Upper lobe of right lung (tissue), 1 donor: ENCODE measurements at regions not wholly inside any gene's neighbourhood (a gene's known extent, or its start where the extent isn't known, plus 50 kb on each side); places are given as distances from the start of the nearest gene placed in this dataset.

Experiments
- ATAC-seq: fragments of 200-7000 bp; cut with Tn5 transposase; one replicate; pipeline ENCODE4 v1.9.1; 2020; ENCODE audit warnings: mild to moderate bottlenecking, moderate library complexity
- DNase-seq: peaks from one replicate; pipeline ENCODE4 v3.0.0-alpha.2; 2020
- H3K27ac ChIP-seq: fragments of 200-600 bp; one replicate; pipeline ENCODE4 v1.8.0; 2022
- H3K27me3 ChIP-seq: fragments of 200-600 bp; one replicate; pipeline ENCODE4 v1.8.0; 2022; ENCODE audit warnings: mild to moderate bottlenecking
- H3K36me3 ChIP-seq: fragments of 200-600 bp; one replicate; pipeline ENCODE4 v1.8.0; 2022
- H3K4me1 ChIP-seq: fragments of 200-600 bp; one replicate; pipeline ENCODE4 v1.8.0; 2022
- H3K4me3 ChIP-seq: fragments of 200-600 bp; one replicate; pipeline ENCODE4 v1.8.0; 2022; ENCODE audit warnings: mild to moderate bottlenecking
- H3K9me3 ChIP-seq: fragments of 200-600 bp; one replicate; pipeline ENCODE4 v1.8.0; 2022
- CTCF ChIP-seq: fragments of 200-600 bp; IDR thresholded peaks from one replicate; pipeline ENCODE4 v1.8.0; 2022; ENCODE audit warnings: antibody characterized with exemption
- intact Hi-C: fragments of 100-400 bp; cut with DNase I; formaldehyde crosslinking; loops from one replicate; pipeline ENCODE4 v1.11.0; 2022
- donor health status: DM: no; HTN: yes; CAD: no; lungs with severe emphysema.

- no peaks in the 10 kb centered on the region for H3K36me3 ChIP-seq
- intact Hi-C loops, result no loop called here
- ATAC-seq (no peak), DNase-seq (no peak)
- no peaks in the 10 kb centered on the region for H3K4me1 ChIP-seq
- no peak for TF ChIP-seq CTCF
- no peak overlapping the region for H3K4me3 ChIP-seq
- H3K27me3 ChIP-seq, result no peaks in the 10 kb centered on the region
- no peaks in the 10 kb centered on the region for H3K9me3 ChIP-seq
- no peak overlapping the region for H3K27ac ChIP-seq
Observed at GRCh38 chr9:108618906-108619550, 236.8 kb downstream of the ACTL7B start.

GRCh38 chr9:108617676-108618075, 238.1 kb downstream of the ACTL7B start:
- Histone ChIP-seq H3K4me3 (no peak overlapping the region), H3K4me1 (no peaks in the 10 kb centered on the region), H3K27ac (no peak overlapping the region), H3K27me3 (no peaks in the 10 kb centered on the region), H3K36me3 (no peaks in the 10 kb centered on the region), H3K9me3 (no peaks in the 10 kb centered on the region)
- ATAC-seq, result no peak
- TF ChIP-seq CTCF, result no peak
- no peak for DNase-seq
- intact Hi-C loops, result no loop called here

- DNase-seq (no peak), ATAC-seq (no peak)
- Histone ChIP-seq H3K27ac (no peak overlapping the region), H3K36me3 (no peaks in the 10 kb centered on the region), H3K9me3 (no peaks in the 10 kb centered on the region), H3K4me1 (no peaks in the 10 kb centered on the region), H3K4me3 (no peak overlapping the region), H3K27me3 (no peaks in the 10 kb centered on the region)
- no peak for TF ChIP-seq CTCF
- intact Hi-C loops, result no loop called here
Observed at GRCh38 chr9:108615152-108615551, 240.6 kb downstream of the ACTL7B start.

- Histone ChIP-seq H3K4me3 (no peak overlapping the region), H3K27ac (no peak overlapping the region), H3K36me3 (no peaks in the 10 kb centered on the region), H3K4me1 (no peaks in the 10 kb centered on the region), H3K9me3 (no peaks in the 10 kb centered on the region), H3K27me3 (no peaks in the 10 kb centered on the region)
- ATAC-seq (no peak), DNase-seq (no peak)
- no peak for TF ChIP-seq CTCF
- intact Hi-C loops, result no loop called here
Observed at GRCh38 chr9:108612513-108612912, 243.3 kb downstream of the ACTL7B start.

- ATAC-seq (no peak), DNase-seq (no peak)
- no peaks in the 10 kb centered on the region for H3K36me3 ChIP-seq
- no peaks in the 10 kb centered on the region for H3K9me3 ChIP-seq
- no peak overlapping the region for H3K4me3 ChIP-seq
- H3K27me3 ChIP-seq, result no peaks in the 10 kb centered on the region
- intact Hi-C loops, result no loop called here
- TF ChIP-seq CTCF, result no peak
- no peak overlapping the region for H3K27ac ChIP-seq
- H3K4me1 ChIP-seq, result no peaks in the 10 kb centered on the region
Observed at GRCh38 chr9:108609897-108610253, 245.9 kb downstream of the ACTL7B start.
